T-helper 1 cell treated with Interleukin-12 subunit alpha and Interleukin-12 subunit beta and Interleukin-4 antibody, amounts not matched to agents 30 μg/mL and 1 μg/mL, for 36 hours (primary cell): ENCODE measurements at regions not wholly inside any gene's neighbourhood (a gene's known extent, or its start where the extent isn't known, plus 50 kb on each side); places are given as distances from the start of the nearest gene placed in this dataset.
"Not testable (repeated sequence)": the region's sequence is repeated elsewhere in the genome, so short reads cannot be mapped to it uniquely, and the experiment has no call there.

Experiments used
- H3K27ac Mint-ChIP-seq: one replicate; pipeline ENCODE4 v1.8.0; 2021; ENCODE audit warnings: mild to moderate bottlenecking, mixed read lengths
- H3K27me3 Mint-ChIP-seq: one replicate; pipeline ENCODE4 v1.8.0; 2021; ENCODE audit warnings: low read depth, mixed read lengths
- H3K36me3 Mint-ChIP-seq: one replicate; pipeline ENCODE4 v1.8.0; 2021; ENCODE audit warnings: low read depth, mixed read lengths
- H3K4me1 Mint-ChIP-seq: one replicate; pipeline ENCODE4 v1.8.0; 2021; ENCODE audit warnings: low read depth, mixed read lengths
- H3K4me3 Mint-ChIP-seq: one replicate; pipeline ENCODE4 v1.8.0; 2021; ENCODE audit warnings: mild to moderate bottlenecking, moderate library complexity, mixed read lengths
- H3K9me3 Mint-ChIP-seq: one replicate; pipeline ENCODE4 v1.8.0; 2021; ENCODE audit warnings: mixed read lengths

- H3K27ac Mint-ChIP-seq: no peak overlapping the region
- H3K27me3 Mint-ChIP-seq: no peaks in the 10 kb centered on the region
- no peaks in the 10 kb centered on the region for H3K36me3 Mint-ChIP-seq
- no peak overlapping the region for H3K4me3 Mint-ChIP-seq
- peaks cover 3% of the 10 kb centered on the region for H3K9me3 Mint-ChIP-seq
- no peaks in the 10 kb centered on the region for H3K4me1 Mint-ChIP-seq
These were observed 716.4 kb upstream of the HS3ST1 start for GRCh38 chr4:12145106-12145505.

- H3K9me3 Mint-ChIP-seq: peaks cover 3% of the 10 kb centered on the region
- no peak overlapping the region for H3K27ac Mint-ChIP-seq
- no peaks in the 10 kb centered on the region for H3K4me1 Mint-ChIP-seq
- no peaks in the 10 kb centered on the region for H3K36me3 Mint-ChIP-seq
- no peaks in the 10 kb centered on the region for H3K27me3 Mint-ChIP-seq
- H3K4me3 Mint-ChIP-seq: no peak overlapping the region
These were observed 715.4 kb upstream of the HS3ST1 start for GRCh38 chr4:12144051-12144450.

DNA sequence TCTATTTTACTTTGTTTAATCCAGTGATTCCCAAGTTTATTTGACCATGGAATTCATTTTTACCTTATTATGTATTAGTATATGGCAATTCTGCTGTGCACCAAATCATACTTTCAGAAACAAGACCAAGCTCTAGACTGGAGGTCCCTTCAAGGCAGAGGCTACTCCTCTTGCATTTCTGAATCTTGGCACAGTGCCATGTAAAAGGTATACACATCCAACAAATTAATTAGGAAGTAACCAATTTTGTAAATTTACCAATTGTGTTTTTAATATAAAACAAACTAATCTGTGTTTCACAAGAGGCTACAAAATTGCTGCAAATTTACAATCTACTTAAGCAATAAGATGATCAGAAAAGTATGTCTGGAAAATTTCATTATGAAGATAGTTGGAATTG lies 712.2 kb upstream of the HS3ST1 start:
- Mint-ChIP-seq H3K4me1 (no peaks in the 10 kb centered on the region), H3K36me3 (no peaks in the 10 kb centered on the region), H3K9me3 (peaks cover 10% of the 10 kb centered on the region), H3K27ac (no peak overlapping the region), H3K27me3 (no peaks in the 10 kb centered on the region), H3K4me3 (no peak overlapping the region)

DNA sequence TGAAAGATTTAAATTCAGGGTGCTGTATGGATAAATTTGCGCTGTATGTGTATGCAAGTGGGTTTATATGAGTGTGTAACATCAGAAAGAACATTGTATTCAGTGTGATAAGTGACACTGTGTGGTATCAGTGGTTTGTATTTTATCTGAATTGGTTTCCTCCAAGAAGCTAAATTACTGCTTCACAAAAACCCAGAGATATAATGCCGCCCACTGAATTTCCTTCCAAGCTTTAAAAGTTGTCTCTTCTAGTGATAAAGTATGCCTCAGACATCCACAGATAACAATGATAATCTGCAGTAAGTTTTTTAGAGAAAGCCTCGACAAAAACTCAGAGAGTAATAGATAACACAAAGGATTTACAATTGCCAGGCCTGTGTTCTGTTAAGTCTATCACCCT lies 710.6 kb upstream of the HS3ST1 start:
- no peaks in the 10 kb centered on the region for H3K4me1 Mint-ChIP-seq
- no peak overlapping the region for H3K27ac Mint-ChIP-seq
- H3K9me3 Mint-ChIP-seq: peaks cover 11% of the 10 kb centered on the region
- no peaks in the 10 kb centered on the region for H3K36me3 Mint-ChIP-seq
- H3K27me3 Mint-ChIP-seq: no peaks in the 10 kb centered on the region
- H3K4me3 Mint-ChIP-seq: no peak overlapping the region

- Mint-ChIP-seq H3K4me3 (no peak overlapping the region), H3K9me3 (peaks cover 16% of the 10 kb centered on the region), H3K36me3 (no peaks in the 10 kb centered on the region), H3K27ac (no peak overlapping the region), H3K4me1 (no peaks in the 10 kb centered on the region), H3K27me3 (no peaks in the 10 kb centered on the region)
These were observed 709.8 kb upstream of the HS3ST1 start for GRCh38 chr4:12138488-12138887.

DNA sequence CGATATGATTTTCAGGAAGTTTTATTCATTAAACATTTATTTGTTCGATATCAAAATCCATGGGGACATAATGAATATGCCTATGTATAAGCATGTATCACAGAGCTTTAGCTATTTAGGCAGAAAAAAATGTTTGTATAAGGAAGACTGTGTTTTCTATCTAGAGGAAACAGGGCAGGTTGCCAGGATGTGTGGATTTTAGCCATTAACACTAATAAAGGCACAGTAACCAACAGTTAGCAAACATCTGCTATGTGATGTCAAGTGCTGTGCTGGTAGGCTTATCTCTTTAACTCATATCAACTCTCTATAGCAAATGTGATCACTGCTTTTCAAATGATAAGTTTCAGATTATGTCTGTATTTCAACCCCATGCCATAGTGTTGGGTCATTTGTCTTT lies 708.9 kb upstream of the HS3ST1 start:
- peaks cover 20% of the 10 kb centered on the region for H3K9me3 Mint-ChIP-seq
- H3K4me1 Mint-ChIP-seq: no peaks in the 10 kb centered on the region
- H3K4me3 Mint-ChIP-seq: no peak overlapping the region
- no peaks in the 10 kb centered on the region for H3K36me3 Mint-ChIP-seq
- no peak overlapping the region for H3K27ac Mint-ChIP-seq
- H3K27me3 Mint-ChIP-seq: no peaks in the 10 kb centered on the region

DNA sequence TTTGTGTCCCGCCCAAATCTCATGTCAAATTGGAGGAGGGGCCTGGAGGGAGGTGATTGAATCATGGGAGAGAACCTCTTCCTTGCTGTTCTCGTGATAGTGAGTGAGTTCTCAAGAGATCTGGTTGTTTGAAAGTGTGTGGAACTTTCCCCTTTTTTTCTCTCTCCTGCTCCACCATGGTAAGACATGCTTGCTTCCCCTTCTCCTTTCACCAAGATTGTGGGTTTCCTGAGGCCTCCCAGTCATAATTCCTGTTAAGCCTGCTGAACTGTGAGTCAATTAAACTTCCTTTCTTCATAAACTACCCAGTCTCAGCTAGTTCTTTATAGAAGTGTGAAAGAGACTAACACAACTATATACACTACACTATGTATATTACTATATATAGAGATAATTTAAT lies 697.8 kb upstream of the HS3ST1 start:
- Mint-ChIP-seq H3K27me3 (no peaks in the 10 kb centered on the region), H3K27ac (no peak overlapping the region), H3K36me3 (no peaks in the 10 kb centered on the region), H3K4me3 (no peak overlapping the region), H3K9me3 (peaks cover 18% of the 10 kb centered on the region), H3K4me1 (no peaks in the 10 kb centered on the region)

GRCh38 chr4:12124138-12124537 lies 695.4 kb upstream of the HS3ST1 start:
- no peak overlapping the region for H3K4me3 Mint-ChIP-seq
- no peak overlapping the region for H3K27ac Mint-ChIP-seq
- no peaks in the 10 kb centered on the region for H3K27me3 Mint-ChIP-seq
- peaks cover 8% of the 10 kb centered on the region for H3K9me3 Mint-ChIP-seq
- no peaks in the 10 kb centered on the region for H3K36me3 Mint-ChIP-seq
- no peaks in the 10 kb centered on the region for H3K4me1 Mint-ChIP-seq

GRCh38 chr4:12123707-12124106 lies 695.0 kb upstream of the HS3ST1 start:
- no peaks in the 10 kb centered on the region for H3K27me3 Mint-ChIP-seq
- peaks cover 5% of the 10 kb centered on the region for H3K9me3 Mint-ChIP-seq
- H3K36me3 Mint-ChIP-seq: no peaks in the 10 kb centered on the region
- H3K27ac Mint-ChIP-seq: no peak overlapping the region
- H3K4me3 Mint-ChIP-seq: no peak overlapping the region
- no peaks in the 10 kb centered on the region for H3K4me1 Mint-ChIP-seq

DNA sequence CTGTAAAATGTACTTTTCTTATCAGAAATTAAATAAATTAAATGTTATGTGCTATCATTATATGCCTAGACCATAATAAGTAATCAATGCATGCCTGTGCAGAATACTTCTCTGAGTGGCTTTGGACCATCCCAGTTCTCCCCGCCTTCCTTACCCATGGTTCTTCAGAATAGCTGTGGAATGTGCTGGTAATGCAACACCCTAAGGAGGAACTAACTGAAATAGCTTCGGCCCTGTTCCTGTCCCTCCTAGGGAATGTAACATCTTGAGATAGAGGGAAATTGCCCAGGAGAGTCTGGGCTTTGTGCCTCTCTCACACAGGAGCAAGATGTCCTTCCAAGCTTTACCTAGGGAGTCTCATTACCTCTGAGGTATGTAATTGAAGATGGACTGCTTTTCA lies 693.6 kb upstream of the HS3ST1 start:
- Mint-ChIP-seq H3K27me3 (no peaks in the 10 kb centered on the region), H3K4me3 (no peak overlapping the region), H3K9me3 (peaks cover 5% of the 10 kb centered on the region), H3K4me1 (no peaks in the 10 kb centered on the region), H3K36me3 (no peaks in the 10 kb centered on the region), H3K27ac (no peak overlapping the region)

DNA sequence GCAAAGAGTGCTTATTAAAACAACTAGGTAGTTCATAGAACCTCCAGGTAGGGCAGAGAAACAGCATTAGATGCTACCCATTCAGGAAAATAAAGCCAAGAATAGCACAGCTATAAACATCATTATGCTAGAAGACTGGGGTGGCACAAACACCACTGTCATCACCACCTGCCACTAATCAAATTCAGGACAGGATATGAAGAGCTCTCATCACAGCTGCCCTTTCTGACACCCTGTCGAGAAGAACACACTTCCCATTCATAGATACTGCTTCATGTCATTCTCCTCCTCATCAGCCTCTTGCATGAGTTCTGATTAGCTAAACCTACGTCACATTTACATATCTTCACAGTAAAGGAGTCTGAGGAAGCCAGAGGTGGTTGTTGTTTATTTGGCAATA lies 692.3 kb upstream of the HS3ST1 start:
- no peaks in the 10 kb centered on the region for H3K27me3 Mint-ChIP-seq
- no peak overlapping the region for H3K4me3 Mint-ChIP-seq
- no peaks in the 10 kb centered on the region for H3K36me3 Mint-ChIP-seq
- no peak overlapping the region for H3K27ac Mint-ChIP-seq
- H3K9me3 Mint-ChIP-seq: peaks cover 10% of the 10 kb centered on the region
- no peaks in the 10 kb centered on the region for H3K4me1 Mint-ChIP-seq

DNA sequence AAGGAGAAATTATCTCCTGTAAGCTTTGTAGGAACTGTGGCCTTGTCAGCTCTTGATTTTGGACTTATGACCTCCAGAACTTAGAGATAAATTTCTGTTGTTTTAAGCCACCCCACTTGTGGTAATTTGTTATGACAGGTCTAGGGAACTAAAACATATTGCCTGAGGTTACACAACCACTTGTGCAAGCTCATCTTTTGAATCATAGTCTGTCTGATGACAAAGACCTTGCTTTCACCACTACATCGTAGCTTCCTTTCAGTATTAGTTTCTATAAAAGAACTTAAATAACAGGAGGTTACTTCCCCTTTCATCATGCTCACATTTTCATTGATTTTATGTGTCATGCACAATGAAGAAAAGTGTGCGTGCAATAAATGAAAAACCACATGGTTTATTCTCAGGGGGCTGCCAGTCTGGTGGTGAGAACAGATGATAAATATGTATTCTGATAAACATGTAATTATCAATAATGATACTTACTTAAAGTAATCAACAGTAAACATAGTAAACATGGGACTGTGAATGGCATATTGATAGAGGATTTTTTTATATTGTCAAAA lies 690.0 kb upstream of the HS3ST1 start:
- Mint-ChIP-seq H3K27me3 (no peaks in the 10 kb centered on the region), H3K4me1 (no peaks in the 10 kb centered on the region), H3K4me3 (no peak overlapping the region), H3K27ac (no peak overlapping the region), H3K9me3 (peaks cover 28% of the 10 kb centered on the region), H3K36me3 (no peaks in the 10 kb centered on the region)

DNA sequence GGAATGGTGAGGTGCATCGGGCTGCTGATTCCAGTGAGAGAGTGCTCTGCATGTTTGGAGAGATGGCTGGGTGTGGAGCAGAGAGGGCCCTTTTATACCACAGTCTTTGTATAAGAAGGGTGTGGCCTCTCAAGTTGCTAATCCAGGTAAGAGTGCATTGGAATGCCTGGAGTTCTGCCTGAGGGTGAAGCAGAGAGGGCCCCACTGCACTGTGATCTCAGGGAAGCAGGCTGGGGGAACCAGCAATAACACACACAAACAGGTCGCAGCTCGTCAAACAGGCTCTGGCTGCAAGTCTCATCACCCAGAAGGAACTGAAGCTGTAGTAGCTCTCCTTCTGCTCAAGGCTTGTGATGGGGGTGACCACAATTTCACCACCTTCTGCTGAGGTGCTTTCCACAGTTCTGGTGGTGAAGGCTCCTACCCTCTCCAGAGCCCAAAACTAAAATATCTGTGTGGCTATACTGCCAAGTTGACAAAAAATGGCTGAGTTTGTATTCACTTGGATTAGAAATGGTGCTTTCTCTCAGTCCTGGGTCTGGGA lies 687.4 kb upstream of the HS3ST1 start:
- H3K36me3 Mint-ChIP-seq: no peaks in the 10 kb centered on the region
- H3K4me3 Mint-ChIP-seq: no peak overlapping the region
- H3K27ac Mint-ChIP-seq: no peak overlapping the region
- H3K27me3 Mint-ChIP-seq: no peaks in the 10 kb centered on the region
- H3K4me1 Mint-ChIP-seq: no peaks in the 10 kb centered on the region
- peaks cover 48% of the 10 kb centered on the region for H3K9me3 Mint-ChIP-seq

GRCh38 chr4:12110627-12111026 lies 681.9 kb upstream of the HS3ST1 start:
- no peaks in the 10 kb centered on the region for H3K4me1 Mint-ChIP-seq
- H3K4me3 Mint-ChIP-seq: no peak overlapping the region
- H3K9me3 Mint-ChIP-seq: peaks cover 43% of the 10 kb centered on the region

GRCh38 chr4:12109056-12109455 lies 680.4 kb upstream of the HS3ST1 start:
- not testable (repeated sequence) for H3K27ac Mint-ChIP-seq, H3K36me3 Mint-ChIP-seq, H3K4me3 Mint-ChIP-seq, H3K27me3 Mint-ChIP-seq, H3K4me1 Mint-ChIP-seq
- peaks cover 32% of the 10 kb centered on the region for H3K9me3 Mint-ChIP-seq

More at GRCh38 chr4:12110627-12111026, 681.9 kb upstream of the HS3ST1 start:
- Mint-ChIP-seq H3K27me3 (no peaks in the 10 kb centered on the region), H3K27ac (no peak overlapping the region), H3K36me3 (no peaks in the 10 kb centered on the region)

DNA sequence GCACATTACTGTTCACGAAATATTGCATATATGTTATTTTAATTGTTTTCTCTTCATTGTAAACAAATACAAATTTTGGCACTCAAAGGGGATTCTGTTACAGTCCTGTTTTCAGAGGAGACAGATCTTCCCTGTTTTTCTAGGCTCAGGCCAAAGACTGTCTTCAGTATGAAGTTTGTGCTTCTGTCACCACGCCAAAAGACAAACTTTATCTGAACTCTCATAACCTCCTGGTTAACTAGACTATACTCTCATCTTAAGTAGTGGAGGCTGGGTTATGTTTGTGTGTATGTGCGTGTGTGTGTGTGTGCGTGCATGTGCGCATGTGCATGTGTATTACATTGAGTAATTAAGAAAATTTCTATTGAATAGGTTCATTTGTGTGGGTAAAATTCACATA lies 676.8 kb upstream of the HS3ST1 start:
- H3K4me1 Mint-ChIP-seq: no peaks in the 10 kb centered on the region

More for the DNA sequence above, 676.8 kb upstream of the HS3ST1 start:
- H3K4me3 Mint-ChIP-seq: no peak overlapping the region
- no peak overlapping the region for H3K27ac Mint-ChIP-seq
- peaks cover 9% of the 10 kb centered on the region for H3K9me3 Mint-ChIP-seq
- no peaks in the 10 kb centered on the region for H3K27me3 Mint-ChIP-seq
- H3K36me3 Mint-ChIP-seq: no peaks in the 10 kb centered on the region
